ENCODE measurements at regions not wholly inside any gene's neighbourhood (a gene's known extent, or its start where the extent isn't known, plus 50 kb on each side); places are given as distances from the start of the nearest gene placed in this dataset.
"Not testable (repeated sequence)": the region's sequence is repeated elsewhere in the genome, so short reads cannot be mapped to it uniquely, and the experiment has no call there.

GRCh38 chr12:9470367-9470766 is 137.3 kb downstream of the KLRB1 start:
- POLR2A ChIA-PET (ENCODE audit: partially characterized antibody); H3K23me2 ChIP-seq (ENCODE audit: low read depth, low read length); H3K14ac ChIP-seq (ENCODE audit: insufficient read length); H4K20me1 ChIP-seq (replicated peaks in 1 of 2; ENCODE audit: control insufficient read depth in 1 of 2, insufficient read depth in 2 of 2, low read length in 2 of 2); H3K27ac ChIP-seq (ENCODE audit: low read depth, low read length); H3K56ac ChIP-seq (replicated peaks; ENCODE audit: insufficient read length, low read depth, low read length); H3K18ac ChIP-seq (ENCODE audit: extremely low read depth, low read length); H3K79me1 ChIP-seq (ENCODE audit: low read depth, low read length); H4K5ac ChIP-seq (ENCODE audit: insufficient read length, low read depth, low read length); H3K79me2 ChIP-seq (ENCODE audit: control insufficient read depth in 1 of 2, insufficient read depth in 2 of 2, low read length in 2 of 2); H3K4me3 ChIP-seq (ENCODE audit: extremely low read depth in 1 of 4, insufficient read depth in 2 of 4, low read depth in 3 of 4, low read length in 4 of 4); H4K8ac ChIP-seq (ENCODE audit: extremely low read depth, insufficient read depth, low read length); H3K23ac ChIP-seq (ENCODE audit: insufficient read length); H4K91ac ChIP-seq (replicated peaks; ENCODE audit: insufficient read length, low read length); H3K4me2 ChIP-seq (ENCODE audit: insufficient read depth in 1 of 2, low read depth in 2 of 2, low read length in 2 of 2); H3K9ac ChIP-seq (replicated peaks in 1 of 4; ENCODE audit: extremely low read depth in 1 of 4, low read depth in 3 of 4, low read length in 3 of 4); H2BK5ac ChIP-seq (ENCODE audit: low read depth, low read length); H3K4me1 ChIP-seq (replicated peaks in 1 of 4; ENCODE audit: control insufficient read depth in 3 of 4, insufficient read depth in 4 of 4, low read length in 3 of 4); H2BK120ac ChIP-seq (replicated peaks; ENCODE audit: low read depth, low read length); H2BK15ac ChIP-seq (ENCODE audit: low read length); H3K4ac ChIP-seq (replicated peaks; ENCODE audit: insufficient read length, low read depth, low read length); H2AFZ ChIP-seq (ENCODE audit: low read length); H2AK5ac ChIP-seq (ENCODE audit: low read depth, low read length); DNase-seq (ENCODE audit: low read depth in 1 of 2, low spot score in 2 of 2); H3K36me3 ChIP-seq (ENCODE audit: control insufficient read depth in 2 of 4, insufficient read depth in 4 of 4, low read length in 3 of 4); H3K9me3 ChIP-seq (ENCODE audit: insufficient read depth in 2 of 2, low read depth in 1 of 2, low read length in 1 of 2); H2BK20ac ChIP-seq (ENCODE audit: low read length); H3K27me3 ChIP-seq (replicated peaks in 1 of 4; ENCODE audit: control insufficient read depth in 3 of 4, extremely low read depth in 1 of 4, insufficient read depth in 3 of 4, low read length in 3 of 4); FAIRE-seq; H2BK12ac ChIP-seq (ENCODE audit: low read depth, low read length): not testable (repeated sequence)
- WGBS, 2 experiments (ENCODE audit: extremely low coverage in 1 of 2, insufficient coverage in 1 of 2, insufficient read length in 1 of 2, insufficient replicate concordance in 2 of 2, low coverage in 1 of 2, low lambda C conversion rate in 2 of 2, missing lambda C conversion rate in 1 of 2), result 100% methylated on average over 1 of the region's 1 CpG; no CpG with 5 or more reads in 1 of the 2 experiments
- CTCF ChIA-PET (ENCODE audit: partially characterized antibody), result interaction anchor here (2.0 to 2.5 kb wide), 2 partner anchors 92 to 140 kb away, joined by 13 to 14 read pairs; no protein-coding TSS in a partner anchor

DNA sequence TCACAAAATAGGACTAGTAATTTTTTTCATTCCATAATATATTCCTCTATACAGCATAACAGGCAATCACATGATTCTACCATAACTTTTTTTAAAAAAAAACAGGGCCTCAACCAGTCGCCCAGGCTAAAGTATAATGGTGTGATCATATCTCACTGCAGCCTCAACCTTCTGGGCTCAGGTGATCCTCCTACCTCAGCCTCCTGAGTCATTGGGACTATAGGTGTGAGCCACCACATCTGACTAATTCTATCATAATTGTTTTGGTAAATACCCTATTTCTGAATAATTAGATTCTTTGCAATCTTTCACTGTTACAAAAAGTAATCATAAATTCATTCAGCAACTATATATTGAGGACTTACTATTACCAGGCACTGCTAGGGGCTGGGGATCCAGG is 137.8 kb downstream of the KLRB1 start:
- H3K36me3 ChIP-seq (ENCODE audit: control insufficient read depth in 2 of 4, insufficient read depth in 4 of 4, low read length in 3 of 4); H3K56ac ChIP-seq (replicated peaks; ENCODE audit: insufficient read length, low read depth, low read length); H2BK5ac ChIP-seq (ENCODE audit: low read depth, low read length); H2BK20ac ChIP-seq (ENCODE audit: low read length); DNase-seq (ENCODE audit: low read depth in 1 of 2, low spot score in 2 of 2); H2AK5ac ChIP-seq (ENCODE audit: low read depth, low read length); H4K91ac ChIP-seq (replicated peaks; ENCODE audit: insufficient read length, low read length); H3K9me3 ChIP-seq (ENCODE audit: insufficient read depth in 2 of 2, low read depth in 1 of 2, low read length in 1 of 2); H3K4me2 ChIP-seq (ENCODE audit: insufficient read depth in 1 of 2, low read depth in 2 of 2, low read length in 2 of 2); H2BK15ac ChIP-seq (ENCODE audit: low read length); H3K79me2 ChIP-seq (ENCODE audit: control insufficient read depth in 1 of 2, insufficient read depth in 2 of 2, low read length in 2 of 2); POLR2A ChIA-PET (ENCODE audit: partially characterized antibody); H3K23ac ChIP-seq (ENCODE audit: insufficient read length); H3K14ac ChIP-seq (ENCODE audit: insufficient read length); H3K9ac ChIP-seq (replicated peaks in 1 of 4; ENCODE audit: extremely low read depth in 1 of 4, low read depth in 3 of 4, low read length in 3 of 4); H3K18ac ChIP-seq (ENCODE audit: extremely low read depth, low read length); H3K79me1 ChIP-seq (ENCODE audit: low read depth, low read length); H3K27me3 ChIP-seq (replicated peaks in 1 of 4; ENCODE audit: control insufficient read depth in 3 of 4, extremely low read depth in 1 of 4, insufficient read depth in 3 of 4, low read length in 3 of 4); H2AFZ ChIP-seq (ENCODE audit: low read length); H3K4me1 ChIP-seq (replicated peaks in 1 of 4; ENCODE audit: control insufficient read depth in 3 of 4, insufficient read depth in 4 of 4, low read length in 3 of 4); H2BK12ac ChIP-seq (ENCODE audit: low read depth, low read length); H3K4ac ChIP-seq (replicated peaks; ENCODE audit: insufficient read length, low read depth, low read length); H2BK120ac ChIP-seq (replicated peaks; ENCODE audit: low read depth, low read length); H3K27ac ChIP-seq (ENCODE audit: low read depth, low read length); H3K4me3 ChIP-seq (ENCODE audit: extremely low read depth in 1 of 4, insufficient read depth in 2 of 4, low read depth in 3 of 4, low read length in 4 of 4); H3K23me2 ChIP-seq (ENCODE audit: low read depth, low read length); FAIRE-seq; H4K8ac ChIP-seq (ENCODE audit: extremely low read depth, insufficient read depth, low read length); H4K5ac ChIP-seq (ENCODE audit: insufficient read length, low read depth, low read length); H4K20me1 ChIP-seq (replicated peaks in 1 of 2; ENCODE audit: control insufficient read depth in 1 of 2, insufficient read depth in 2 of 2, low read length in 2 of 2): not testable (repeated sequence)
- CTCF ChIA-PET (ENCODE audit: partially characterized antibody), result interaction anchor here (0.6 to 2.5 kb wide), 8 partner anchors 20 to 460 kb away, joined by 3 to 14 read pairs (median 6); no protein-coding TSS in a partner anchor
- WGBS, 2 experiments (ENCODE audit: extremely low coverage in 1 of 2, insufficient coverage in 1 of 2, insufficient read length in 1 of 2, insufficient replicate concordance in 2 of 2, low coverage in 1 of 2, low lambda C conversion rate in 2 of 2, missing lambda C conversion rate in 1 of 2), result 0% methylated on average over 1 of the region's 1 CpG; no CpG with 5 or more reads in 1 of the 2 experiments
